ENCODE measurements at regions not wholly inside any gene's neighbourhood (a gene's known extent, or its start where the extent isn't known, plus 50 kb on each side); places are given as distances from the start of the nearest gene placed in this dataset.

DNA sequence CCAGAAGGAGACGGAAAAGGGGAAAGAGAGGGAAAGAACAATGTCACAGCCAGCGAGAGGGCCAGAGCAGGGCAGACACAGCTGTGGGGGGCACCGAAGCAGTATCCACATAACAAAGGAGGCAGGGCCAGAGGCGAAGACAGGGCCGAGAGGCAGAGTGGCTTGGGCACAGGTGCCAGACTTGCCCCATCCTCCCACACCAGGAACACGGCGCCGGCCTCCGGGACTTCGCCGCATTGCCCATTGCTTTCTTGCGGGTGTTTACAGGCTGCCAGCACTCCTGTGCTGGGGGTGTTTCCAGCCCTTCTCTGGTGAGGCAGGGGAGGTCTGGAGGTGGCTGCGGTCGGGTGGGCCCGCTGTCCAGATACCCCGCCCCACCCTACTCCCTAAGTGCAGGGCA, 78.0 kb downstream of the ENGASE start:
- TF ChIP-seq, protein P1, sequence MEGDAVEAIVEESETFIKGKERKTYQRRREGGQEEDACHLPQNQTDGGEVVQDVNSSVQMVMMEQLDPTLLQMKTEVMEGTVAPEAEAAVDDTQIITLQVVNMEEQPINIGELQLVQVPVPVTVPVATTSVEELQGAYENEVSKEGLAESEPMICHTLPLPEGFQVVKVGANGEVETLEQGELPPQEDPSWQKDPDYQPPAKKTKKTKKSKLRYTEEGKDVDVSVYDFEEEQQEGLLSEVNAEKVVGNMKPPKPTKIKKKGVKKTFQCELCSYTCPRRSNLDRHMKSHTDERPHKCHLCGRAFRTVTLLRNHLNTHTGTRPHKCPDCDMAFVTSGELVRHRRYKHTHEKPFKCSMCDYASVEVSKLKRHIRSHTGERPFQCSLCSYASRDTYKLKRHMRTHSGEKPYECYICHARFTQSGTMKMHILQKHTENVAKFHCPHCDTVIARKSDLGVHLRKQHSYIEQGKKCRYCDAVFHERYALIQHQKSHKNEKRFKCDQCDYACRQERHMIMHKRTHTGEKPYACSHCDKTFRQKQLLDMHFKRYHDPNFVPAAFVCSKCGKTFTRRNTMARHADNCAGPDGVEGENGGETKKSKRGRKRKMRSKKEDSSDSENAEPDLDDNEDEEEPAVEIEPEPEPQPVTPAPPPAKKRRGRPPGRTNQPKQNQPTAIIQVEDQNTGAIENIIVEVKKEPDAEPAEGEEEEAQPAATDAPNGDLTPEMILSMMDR (IDR thresholded peaks at IDR 0.05; ENCODE audit: extremely low read depth in 1 of 2, insufficient read depth in 1 of 2, low read depth in 1 of 2, low read length in 2 of 2), result no peak
- no peak for TF ChIP-seq POLR2A (IDR thresholded peaks at IDR 0.05; ENCODE audit: low read depth, low read length)
- no peak for TF ChIP-seq EZH2 (IDR thresholded peaks at IDR 0.05; ENCODE audit: borderline replicate concordance, low read depth, low read length, severe bottlenecking)
- TF ChIP-seq, protein P2, sequence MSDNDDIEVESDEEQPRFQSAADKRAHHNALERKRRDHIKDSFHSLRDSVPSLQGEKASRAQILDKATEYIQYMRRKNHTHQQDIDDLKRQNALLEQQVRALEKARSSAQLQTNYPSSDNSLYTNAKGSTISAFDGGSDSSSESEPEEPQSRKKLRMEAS (IDR thresholded peaks at IDR 0.05; ENCODE audit: insufficient read depth, insufficient read length), result no peak
- no peak for TF ChIP-seq POLR2AphosphoS5 (IDR thresholded peaks at IDR 0.05; ENCODE audit: insufficient read depth, low read depth, low read length)
